ENCODE measurements at regions not wholly inside any gene's neighbourhood (a gene's known extent, or its start where the extent isn't known, plus 50 kb on each side); places are given as distances from the start of the nearest gene placed in this dataset.

DNA sequence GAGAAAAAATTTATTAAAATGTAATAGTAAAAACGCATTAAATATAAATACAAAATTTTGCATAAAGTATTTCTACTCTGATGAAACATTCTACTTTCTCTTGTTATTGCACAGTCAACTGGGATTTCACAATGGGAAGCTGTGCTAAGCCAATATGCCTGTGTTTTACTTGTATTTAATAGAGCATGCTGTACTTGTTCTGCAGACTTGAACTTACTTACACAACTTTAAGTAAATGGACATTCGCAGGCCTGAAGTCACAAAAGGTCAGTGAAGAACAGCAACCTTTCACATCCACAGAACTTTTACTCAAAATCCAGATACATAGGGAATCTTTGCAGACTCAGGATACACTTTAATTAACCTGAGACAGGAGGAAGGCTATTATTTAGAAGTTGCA, 409.5 kb downstream of the BTBD3 start:
- ChIA-PET CTCF (no interaction called here), POLR2A (no interaction called here)

DNA sequence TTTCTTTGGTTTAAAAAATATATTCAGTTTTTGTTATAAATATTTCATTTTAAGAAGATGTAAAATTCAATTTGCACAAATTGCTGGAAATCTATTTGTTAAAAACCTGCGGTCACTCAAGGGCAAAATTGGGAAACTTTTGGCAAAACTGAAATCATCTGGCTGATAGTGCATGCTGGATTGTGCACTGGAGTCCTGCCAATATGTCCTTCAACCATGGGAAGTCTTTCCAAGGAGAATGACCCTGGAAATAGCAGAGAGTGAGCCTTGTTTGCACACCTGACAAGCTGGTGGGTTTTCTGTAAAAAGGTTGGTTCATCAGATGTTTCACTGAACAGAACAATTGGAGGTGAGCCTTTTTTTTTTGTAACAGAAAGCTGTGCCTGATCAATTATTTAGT, 413.5 kb downstream of the BTBD3 start:
- ChIA-PET CTCF (no interaction called here), POLR2A (no interaction called here)

DNA sequence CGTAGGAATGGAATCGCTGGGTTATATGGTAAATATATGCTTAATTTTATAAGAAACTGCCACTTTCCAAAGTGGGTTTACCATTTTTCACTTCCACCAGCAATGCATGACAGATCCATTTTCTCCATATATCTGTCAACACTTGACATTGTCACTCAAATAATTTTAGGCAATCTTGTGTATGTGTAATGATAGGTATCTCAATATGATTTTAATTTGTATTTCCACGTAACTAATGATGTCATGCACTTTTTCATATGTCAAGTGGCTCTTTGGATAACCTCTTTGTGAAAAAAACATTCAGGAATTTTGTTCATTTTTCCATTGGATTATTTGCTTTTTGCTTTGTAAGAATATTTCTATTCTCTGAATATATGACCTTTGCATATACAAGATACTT, 419.9 kb downstream of the BTBD3 start:
- POLR2A ChIA-PET = no interaction called here
- CTCF ChIA-PET = no interaction called here

DNA sequence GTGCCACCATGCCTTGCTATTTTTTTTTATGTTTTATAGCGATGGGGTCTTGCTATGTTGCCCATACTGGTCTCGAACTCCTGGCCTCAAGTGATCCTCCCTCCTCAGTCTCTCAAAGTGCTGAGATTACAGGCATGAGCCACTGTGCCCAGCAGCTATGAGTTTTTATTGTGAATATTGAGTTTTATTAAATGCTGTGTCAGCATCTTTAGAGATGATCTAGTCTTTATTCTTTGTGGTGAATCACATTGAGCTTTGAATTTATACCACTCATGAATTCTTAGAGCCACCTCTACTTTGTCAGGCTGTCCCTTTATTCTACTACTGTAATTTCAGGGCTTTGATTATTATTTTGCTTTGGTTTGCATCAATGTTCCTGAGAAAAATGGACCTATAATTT, 428.3 kb downstream of the BTBD3 start:
- ChIA-PET CTCF (no interaction called here), POLR2A (no interaction called here)

DNA sequence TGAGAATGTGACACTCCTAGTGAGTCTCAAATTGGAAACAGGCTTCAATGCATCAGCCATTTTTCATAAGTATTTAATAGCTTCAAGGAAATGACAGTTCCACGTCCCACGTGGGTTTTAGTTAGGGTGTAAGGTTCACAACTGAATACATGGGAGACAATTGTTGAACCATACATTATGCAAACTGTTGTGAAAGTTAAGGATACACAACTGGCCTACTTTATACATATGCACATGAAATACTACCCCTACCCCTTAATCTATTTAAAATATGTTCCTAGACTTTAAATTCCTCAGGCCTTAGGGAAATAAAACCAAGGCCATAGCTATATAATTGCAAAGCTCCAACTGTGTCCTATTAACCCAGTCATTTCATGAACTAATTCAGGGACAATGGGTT, 436.1 kb downstream of the BTBD3 start:
- ChIA-PET CTCF (no interaction called here), POLR2A (no interaction called here)

DNA sequence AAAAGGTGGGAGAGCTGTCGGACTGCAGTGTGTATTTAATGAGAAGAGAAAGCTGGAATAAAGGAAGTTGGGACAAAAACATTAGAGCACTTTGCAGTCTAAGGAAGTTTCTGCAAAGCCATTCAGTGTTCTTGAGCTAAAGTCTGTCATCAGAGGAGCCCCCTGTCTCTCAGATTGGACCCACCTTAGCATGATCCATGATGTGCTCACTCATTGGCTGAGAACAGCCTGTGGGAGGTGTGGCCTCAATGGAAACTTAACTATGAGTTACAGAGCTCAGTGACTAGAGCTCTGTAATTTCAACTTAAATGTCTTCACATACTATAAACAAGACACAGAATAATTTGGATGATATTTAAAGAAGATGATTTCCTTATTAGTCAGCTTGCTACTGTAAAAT, 437.0 kb downstream of the BTBD3 start:
- POLR2A ChIA-PET = no interaction called here

DNA sequence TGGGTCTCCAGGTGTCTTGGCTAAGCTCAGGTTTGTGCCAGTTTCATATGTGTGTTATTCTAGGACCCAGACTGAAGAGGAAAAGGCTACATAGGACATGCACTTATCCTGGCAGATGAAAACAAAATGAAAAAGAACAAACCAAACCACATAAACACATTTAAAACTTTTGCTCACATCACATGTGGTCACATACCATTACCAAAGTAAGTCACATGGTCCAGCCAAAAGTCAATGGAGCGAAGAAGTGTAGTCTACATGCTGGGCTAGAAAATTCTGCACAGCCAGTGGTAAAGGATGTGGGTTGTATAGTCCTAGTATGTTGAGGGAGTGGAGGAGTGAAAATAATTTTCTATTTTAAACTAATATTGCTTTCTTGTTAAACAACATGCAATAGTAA, 437.5 kb downstream of the BTBD3 start:
- ChIA-PET CTCF (no interaction called here), POLR2A (no interaction called here)

More for the DNA sequence above, 437.0 kb downstream of the BTBD3 start:
- CTCF ChIA-PET = no interaction called here

DNA sequence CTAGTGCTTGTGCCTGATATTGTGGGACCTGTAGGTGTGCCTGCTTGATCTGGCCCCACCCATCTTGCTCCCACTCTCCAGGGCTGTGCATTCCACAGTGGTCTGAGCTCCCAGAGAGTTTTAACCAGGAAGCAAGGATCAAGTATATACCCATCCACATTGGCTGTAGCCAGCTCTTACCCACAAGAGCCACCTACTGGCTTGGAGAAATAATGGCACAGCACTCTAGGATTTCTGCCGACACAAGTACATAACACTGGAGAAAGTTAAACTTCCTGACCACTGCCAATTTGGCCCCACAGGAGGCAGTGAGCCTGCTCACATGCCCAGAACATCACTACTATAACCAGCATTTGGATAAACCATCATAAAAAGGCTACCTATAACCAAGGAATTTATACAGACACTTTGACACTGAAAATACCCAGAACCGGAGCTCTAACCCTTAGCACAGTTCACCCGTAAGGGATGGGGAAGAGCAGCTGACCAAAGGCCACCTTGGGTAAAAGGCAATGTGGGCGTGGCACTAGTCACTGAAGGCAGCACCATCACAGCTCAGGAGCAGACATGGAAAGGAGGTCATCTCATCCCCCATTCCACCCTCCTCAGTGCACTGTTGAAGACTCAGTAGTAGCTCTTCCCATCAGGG, 440.4 kb downstream of the BTBD3 start:
- CTCF ChIA-PET = no interaction called here
- POLR2A ChIA-PET = no interaction called here

DNA sequence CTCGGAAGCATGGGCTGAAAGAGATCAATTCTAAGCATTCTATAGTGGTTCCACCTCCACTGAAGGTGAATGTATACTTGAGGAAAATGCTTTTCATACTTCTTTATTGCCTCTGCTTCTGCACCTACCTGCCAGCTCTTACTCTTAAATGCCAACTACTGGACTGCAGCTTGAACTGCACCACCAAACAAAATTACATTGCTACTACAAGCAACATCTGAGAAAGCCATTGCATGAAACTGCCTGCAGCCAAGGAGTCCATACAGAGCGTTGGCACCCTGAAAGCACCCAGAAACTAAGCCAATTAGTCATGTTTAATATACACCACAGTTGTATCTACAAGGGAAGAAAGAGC, 440.9 kb downstream of the BTBD3 start:
- ChIA-PET CTCF (no interaction called here), POLR2A (no interaction called here)

DNA sequence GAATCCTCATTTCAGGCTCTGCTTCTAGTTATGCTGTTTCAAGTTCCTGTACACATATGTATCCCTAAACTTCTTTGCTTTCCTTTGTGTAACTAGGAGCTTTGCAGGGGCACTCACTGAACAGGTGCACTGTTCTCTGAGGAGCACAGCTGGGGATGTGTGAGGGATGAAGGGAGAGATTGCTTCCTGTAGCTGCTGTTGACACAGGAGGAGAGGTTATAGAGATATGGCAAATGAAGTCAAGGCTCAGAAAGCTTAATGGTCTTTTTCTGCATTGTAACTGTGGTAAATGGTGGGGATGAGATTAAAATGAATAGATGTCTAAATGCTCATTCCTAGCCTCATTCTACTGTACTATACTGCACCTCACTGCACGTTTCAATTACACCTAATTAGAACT, 454.3 kb downstream of the BTBD3 start:
- ChIA-PET POLR2A (no interaction called here), CTCF (no interaction called here)

DNA sequence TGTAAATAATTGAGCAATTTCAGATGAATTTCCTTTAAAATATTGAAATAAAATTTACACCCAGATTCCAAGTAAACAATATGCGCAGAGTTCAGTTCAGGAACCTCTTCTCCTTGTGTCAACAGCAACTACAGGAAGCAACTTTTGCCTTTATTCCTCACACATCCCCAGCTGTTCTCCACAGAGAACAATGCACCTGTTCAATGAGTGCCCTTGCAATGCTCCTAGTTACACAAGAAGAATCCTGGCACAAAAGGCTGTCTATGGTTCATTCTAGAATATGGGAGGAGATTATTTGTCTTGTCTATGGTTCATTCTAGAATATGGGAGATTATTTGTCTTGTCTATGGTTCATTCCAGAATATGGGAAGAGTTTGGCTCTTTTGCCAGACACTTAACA, 454.9 kb downstream of the BTBD3 start:
- CTCF ChIA-PET = no interaction called here
- POLR2A ChIA-PET = no interaction called here

DNA sequence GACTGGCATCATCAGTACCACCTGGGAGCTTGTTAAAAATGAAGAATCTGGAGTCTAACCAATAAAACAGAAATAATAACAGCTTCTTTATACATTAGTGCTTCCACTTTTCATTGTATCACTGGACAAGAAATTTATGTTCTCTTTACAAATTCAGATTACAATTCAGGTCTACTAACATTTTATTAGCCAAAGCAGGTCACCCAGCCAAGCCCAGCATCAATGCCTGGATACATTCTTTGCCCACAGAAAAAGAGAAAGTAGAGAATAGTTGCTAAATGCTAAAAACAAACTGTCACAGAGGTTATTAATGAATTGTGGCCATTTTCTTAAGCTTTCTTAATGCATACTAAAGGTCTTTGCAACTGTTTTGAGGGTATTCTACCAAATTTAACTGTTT, 458.3 kb downstream of the BTBD3 start:
- ChIA-PET CTCF (no interaction called here), POLR2A (no interaction called here)

DNA sequence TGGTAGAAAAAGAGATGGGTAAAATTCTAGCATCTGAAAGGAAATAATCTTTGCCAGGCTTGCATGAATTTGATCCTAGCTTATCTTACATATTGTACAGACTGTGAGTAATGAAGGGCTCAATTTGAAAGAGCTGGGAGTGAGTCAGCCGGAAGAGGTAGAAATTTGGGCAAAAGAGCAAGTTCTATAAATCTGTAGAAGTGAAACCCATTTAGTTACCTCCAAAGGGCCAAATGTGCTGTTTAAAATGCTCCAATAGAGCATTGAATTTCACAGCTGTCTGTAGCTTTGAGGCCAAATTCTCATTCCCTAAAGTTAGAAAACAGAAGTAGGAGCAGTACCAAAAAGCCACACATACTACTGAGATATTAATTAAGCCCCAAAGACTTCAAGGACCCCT, 466.1 kb downstream of the BTBD3 start:
- CTCF ChIA-PET = no interaction called here

DNA sequence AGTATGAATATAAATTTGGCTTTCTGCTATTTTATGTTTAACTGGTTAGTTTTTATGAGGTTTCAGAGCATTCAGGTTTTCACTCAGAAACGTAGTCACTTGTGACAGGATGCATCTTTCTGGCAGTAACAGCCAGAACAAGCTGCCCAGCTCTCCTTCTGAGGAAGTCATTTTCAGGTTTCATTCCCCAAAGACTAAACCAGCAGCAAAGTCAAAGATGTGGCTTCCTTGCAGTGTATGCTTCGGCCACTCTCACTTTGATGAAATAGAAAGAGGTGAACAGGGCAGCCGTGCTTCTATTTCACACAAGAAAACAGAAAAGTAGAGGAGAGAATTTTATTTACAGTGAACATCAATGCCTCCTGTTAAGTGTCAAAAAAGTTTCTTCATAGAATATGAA, 469.1 kb downstream of the BTBD3 start:
- ChIA-PET CTCF (no interaction called here), POLR2A (no interaction called here)

More for the DNA sequence above, 466.1 kb downstream of the BTBD3 start:
- POLR2A ChIA-PET = no interaction called here

DNA sequence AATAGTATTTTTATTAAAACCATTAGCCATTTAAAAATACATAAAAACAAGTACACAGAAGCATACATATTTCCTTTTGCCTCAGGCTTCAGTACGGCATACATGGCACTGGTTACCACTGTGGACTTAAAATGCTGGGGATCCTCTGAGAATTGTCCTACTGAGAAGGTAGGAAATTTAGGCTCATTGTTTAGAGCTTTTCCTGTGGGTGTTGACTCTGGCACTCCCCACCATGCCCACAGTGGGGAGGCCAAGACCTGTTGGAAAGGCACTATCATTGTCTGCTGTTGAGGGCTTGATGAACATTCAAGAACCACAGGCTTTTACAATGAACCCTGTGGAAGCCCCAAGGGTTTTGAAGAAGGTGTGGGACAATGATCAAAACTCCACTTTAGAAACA, 473.4 kb downstream of the BTBD3 start:
- CTCF ChIA-PET = no interaction called here
- POLR2A ChIA-PET = no interaction called here

DNA sequence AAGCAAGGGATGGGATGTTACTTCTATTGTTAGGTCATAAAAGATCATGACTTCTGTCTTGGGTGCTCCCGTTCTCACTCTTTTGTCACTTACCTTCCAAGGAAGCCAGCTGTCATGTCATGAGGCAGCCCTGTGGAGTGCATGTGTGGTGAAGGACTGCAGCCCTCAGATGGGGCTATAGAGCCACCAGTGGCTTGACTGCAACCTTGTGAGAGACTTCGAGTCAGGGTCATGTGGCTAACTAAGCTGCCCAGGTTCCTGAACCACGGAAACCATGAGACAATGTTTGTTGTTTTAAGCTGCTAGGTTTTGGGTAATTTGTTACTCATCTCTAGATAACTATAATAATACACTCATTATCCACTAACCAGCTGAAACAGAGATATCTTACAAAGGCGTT, 477.1 kb downstream of the BTBD3 start:
- ChIA-PET POLR2A (no interaction called here), CTCF (no interaction called here)

DNA sequence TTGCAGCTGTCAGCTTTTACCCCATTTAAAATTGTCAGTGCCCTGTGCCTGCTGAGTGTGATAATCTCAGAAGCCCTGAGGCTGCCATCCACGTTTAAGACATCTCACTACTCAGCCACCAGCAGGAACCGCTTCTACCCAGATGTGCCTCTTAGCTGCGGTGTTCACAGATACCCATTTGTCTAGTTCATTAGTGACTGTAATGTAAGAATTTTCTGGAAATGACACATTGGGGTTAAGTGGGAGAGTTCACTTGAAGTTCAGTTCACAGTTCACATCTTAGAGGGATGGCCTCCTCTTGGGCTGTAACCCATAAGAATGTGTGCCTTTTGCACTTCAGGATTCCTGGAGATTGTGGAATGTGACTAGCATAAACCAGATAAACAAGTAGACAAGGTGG, 477.7 kb downstream of the BTBD3 start:
- ChIA-PET CTCF (no interaction called here), POLR2A (no interaction called here)

DNA sequence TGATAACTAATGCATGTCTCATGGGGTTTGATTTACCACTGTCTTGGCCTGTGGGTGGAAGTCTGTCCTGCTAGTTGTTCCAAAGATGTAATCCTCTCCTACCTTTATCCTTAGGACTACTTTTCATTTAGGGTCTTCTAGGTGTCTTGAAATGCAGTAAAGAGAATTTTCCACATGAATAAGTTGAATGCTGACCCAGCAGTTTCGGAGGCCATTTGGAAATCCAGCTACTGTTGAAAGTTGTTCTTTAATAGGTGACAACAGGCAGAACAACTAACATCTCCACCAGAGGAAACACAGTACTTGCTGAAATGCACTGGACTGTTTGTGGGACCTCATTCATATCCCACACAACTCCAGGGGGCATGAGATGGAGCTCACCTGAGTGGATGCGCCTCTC, 478.1 kb downstream of the BTBD3 start:
- ChIA-PET CTCF (no interaction called here), POLR2A (no interaction called here)

DNA sequence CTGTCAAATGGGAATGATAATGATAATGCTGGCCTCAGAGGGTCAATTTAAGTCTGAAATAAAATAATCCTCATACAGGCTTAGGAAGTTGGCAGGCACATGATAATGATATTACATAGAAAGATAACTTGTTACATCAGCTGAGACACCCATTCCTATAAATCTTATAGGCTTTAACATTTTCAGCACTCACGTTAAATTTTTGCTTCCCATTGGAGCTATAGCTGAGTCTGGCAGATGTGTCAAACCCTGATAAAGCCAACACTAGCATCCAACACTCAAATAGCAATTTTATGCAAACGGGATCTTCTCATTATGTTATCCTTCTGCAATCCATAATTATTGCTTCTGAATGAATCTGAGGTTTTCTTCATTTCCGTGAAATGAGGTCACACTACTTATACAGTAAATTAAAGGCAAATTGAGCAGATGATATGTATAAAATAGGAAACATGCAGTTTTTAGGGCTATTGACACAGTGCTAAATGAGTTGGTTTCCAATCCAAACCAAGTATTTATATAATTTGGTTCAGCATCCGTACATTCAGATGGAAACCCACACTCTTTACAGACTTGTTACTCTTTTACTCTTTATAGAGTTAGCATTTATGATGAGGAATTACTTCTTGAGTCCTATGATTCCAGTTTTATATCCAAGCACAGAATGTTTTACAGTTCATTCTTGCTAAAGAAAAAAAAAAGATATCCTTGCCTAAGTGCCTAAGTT, 481.6 kb downstream of the BTBD3 start:
- ChIA-PET CTCF (no interaction called here), POLR2A (no interaction called here)

DNA sequence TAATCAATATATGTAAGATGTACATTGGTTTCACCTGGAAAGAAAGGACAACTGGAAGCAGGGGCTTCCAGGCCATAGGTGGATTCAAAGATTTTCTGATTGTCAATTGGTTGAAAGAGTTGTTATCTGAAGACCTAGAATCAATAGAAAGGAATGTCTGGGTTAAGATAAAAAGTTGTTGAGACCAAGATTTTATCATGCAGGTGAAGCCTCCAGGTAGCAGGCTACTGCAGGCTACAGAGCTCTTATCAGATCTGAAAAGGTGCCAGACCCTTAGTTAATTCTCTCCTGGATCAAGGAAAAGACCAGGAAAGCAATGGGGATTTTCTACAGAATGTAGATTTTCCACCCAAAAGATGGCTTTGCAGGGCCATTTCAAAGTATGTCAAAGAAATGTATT, 487.2 kb downstream of the BTBD3 start:
- ChIA-PET POLR2A (no interaction called here), CTCF (no interaction called here)

DNA sequence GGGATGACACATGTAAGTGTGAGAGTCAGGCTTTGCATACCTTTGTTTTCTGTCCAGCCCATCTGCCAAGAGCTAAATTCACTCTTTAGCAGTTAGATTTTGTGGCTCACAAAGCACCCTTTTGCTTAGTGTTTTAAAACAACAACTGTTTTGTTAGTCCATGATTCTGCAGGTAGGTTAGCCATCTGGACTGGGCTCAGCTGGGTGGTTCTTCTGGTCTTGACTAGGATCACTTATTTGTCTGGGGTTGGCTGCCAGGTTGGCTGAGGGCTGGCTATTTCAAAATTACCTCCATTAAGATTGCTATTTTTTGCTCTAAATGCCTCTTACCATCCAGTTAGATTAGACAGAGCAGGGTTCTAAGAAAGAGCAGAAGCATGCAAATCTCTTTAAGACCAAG, 489.3 kb downstream of the BTBD3 start:
- ChIA-PET CTCF (no interaction called here), POLR2A (no interaction called here)

DNA sequence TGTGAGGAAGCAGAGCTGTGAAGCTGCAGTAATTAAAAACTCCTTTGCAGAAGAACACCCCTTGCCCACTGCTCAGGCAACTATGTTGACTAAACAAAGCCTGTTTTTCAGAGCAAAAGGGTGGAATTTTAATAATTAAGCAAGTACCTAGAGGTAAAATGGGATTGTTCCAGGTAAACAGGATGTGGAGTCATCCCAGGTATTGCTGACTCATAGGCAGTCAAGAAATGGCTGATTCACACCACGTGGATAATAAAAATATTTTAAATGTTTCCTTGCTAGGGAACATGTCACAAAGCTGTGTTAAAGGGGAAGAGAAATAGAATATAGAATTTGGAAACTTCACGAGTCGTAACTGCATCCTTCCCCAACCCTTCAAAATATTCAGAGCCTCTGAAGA, 491.8 kb downstream of the BTBD3 start:
- CTCF ChIA-PET = no interaction called here

DNA sequence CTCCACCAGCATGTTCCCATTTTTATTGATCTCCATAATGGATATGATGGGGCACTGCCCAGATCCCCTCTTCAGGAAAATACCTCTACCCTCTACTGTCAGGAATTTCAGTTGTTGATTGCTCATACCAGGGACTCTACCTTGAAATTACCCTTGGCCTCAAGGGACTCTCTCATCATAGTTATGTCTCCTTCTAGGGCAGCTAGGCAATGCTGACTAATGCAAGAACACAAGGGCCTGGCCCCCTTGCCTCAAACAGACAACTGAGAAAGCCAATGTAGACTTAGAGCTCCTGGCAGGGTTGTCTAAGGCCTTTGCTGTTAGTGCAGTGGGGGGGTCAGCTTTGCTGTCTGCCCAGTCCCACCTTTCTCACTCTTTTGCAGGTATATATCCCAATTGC, 493.1 kb downstream of the BTBD3 start:
- ChIA-PET CTCF (no interaction called here), POLR2A (no interaction called here)

More for the DNA sequence above, 491.8 kb downstream of the BTBD3 start:
- POLR2A ChIA-PET = no interaction called here

All from activated CD8-positive, alpha-beta memory T cell treated with anti-CD3 and anti-CD28 coated beads for 36 hours (primary cell).